Stomach (tissue), 8 donors: ENCODE measurements at regions not wholly inside any gene's neighbourhood (a gene's known extent, or its start where the extent isn't known, plus 50 kb on each side); places are given as distances from the start of the nearest gene placed in this dataset.
"Not testable (repeated sequence)": the region's sequence is repeated elsewhere in the genome, so short reads cannot be mapped to it uniquely, and the experiment has no call there.

Experiments
- DNase-seq, 2 donors: peaks; one replicate each; pipeline versions ENCODE4 v3.0.0 to v3.0.0-alpha.2; 2013 to 2019
- H3K27ac ChIP-seq, 5 donors: fragments of 200-600 bp in 4 of 5; sonication (generic) in 4 of 5; one replicate each; pipeline ENCODE4 v1.5.1; 2013 to 2019; ENCODE audit warnings: mild to moderate bottlenecking in 1 of 5, moderate library complexity in 1 of 5
- H3K27me3 ChIP-seq, 3 donors: fragments of 200-600 bp; sonication (generic); one replicate each; pipeline ENCODE4 v1.5.1; 2017 to 2019; ENCODE audit warnings: mixed run types in 1 of 3
- H3K36me3 ChIP-seq, 4 donors: fragments of 200-600 bp; sonication (generic); 1 replicate in 3 of 4; 2 replicates in 1 of 4; pipeline ENCODE4 v1.5.1; 2016 to 2019
- H3K4me1 ChIP-seq, 4 donors: fragments of 200-600 bp; sonication (generic); one replicate each; pipeline ENCODE4 v1.5.1; 2016 to 2019
- H3K4me3 ChIP-seq, 4 donors: fragments of 200-600 bp; sonication (generic) in 3 of 4; one replicate each; pipeline ENCODE4 v1.5.1; 2016 to 2019; ENCODE audit warnings: mild to moderate bottlenecking in 1 of 4
- H3K9me3 ChIP-seq, 4 donors: fragments of 200-600 bp; sonication (generic); one replicate each; pipeline ENCODE4 v1.5.1; 2016 to 2019
- EP300 ChIP-seq: sonication (generic); formaldehyde crosslinking; IDR thresholded peaks from one replicate; pipeline ENCODE4 v1.6.1; 2017; ENCODE audit warnings: antibody characterized with exemption
- POLR2A ChIP-seq, 4 donors: fragments of 450-650 bp; IDR thresholded peaks; one replicate each; pipeline ENCODE4 v1.6.1; 2016; ENCODE audit warnings: antibody characterized with exemption in 4 of 4, control low read depth in 2 of 4, mild to moderate bottlenecking in 1 of 4, moderate library complexity in 1 of 4
- POLR2AphosphoS5 ChIP-seq, 3 donors: sonication (generic); formaldehyde crosslinking; IDR thresholded peaks; one replicate each; pipeline ENCODE4 v1.6.1; 2016; ENCODE audit warnings: antibody characterized with exemption in 3 of 3
- WGBS, 5 donors: extraction: QIAGEN DNeasy Blood & Tissue Kit in 3 of 5; methylation state at CpG; one replicate each; pipeline versions ENCODE4 v1.1.5 to v1.1.7; 2013 to 2018; 5-methylcytosine and 5-hydroxymethylcytosine counted together
- intact Hi-C: fragments of 100-400 bp; cut with DNase I; formaldehyde crosslinking; loops from one replicate; pipeline ENCODE4 v1.15.1; 2023; ENCODE audit warnings: low total_unique reads
- TF ChIP-seq, protein P1 (sequence below), 7 experiments: fragments of 450-650 bp in 4 of 7; fragments of 200-600 bp in 3 of 7; sonication (generic) in 3 of 7; IDR thresholded peaks; one replicate each; pipeline ENCODE4 v1.5.1; 2016 to 2019; ENCODE audit warnings: antibody characterized with exemption in 7 of 7, control low read depth in 2 of 7, mild to moderate bottlenecking in 1 of 7
- donor health status: healthy with polysubstance abuse.
- donor health status: Bipolar disorder and iron deficiency.
- donor health status: healthy.

GRCh38 chr3:147297761-147298350 lies 108.5 kb downstream of the ZIC4 start:
- WGBS, 5 donors = 56 to 65% (median 62%) methylated on average over 6 of the region's 6 CpGs
- no peaks in the 10 kb centered on the region for H3K4me1 ChIP-seq
- H3K27ac ChIP-seq = no peak overlapping the region
- H3K27me3 ChIP-seq = no peaks in the 10 kb centered on the region
- no peaks in the 10 kb centered on the region for H3K9me3 ChIP-seq
- no peak overlapping the region for H3K4me3 ChIP-seq
- DNase-seq = peak in 1 of 2 donors; percentile 4
- TF ChIP-seq, protein P1, sequence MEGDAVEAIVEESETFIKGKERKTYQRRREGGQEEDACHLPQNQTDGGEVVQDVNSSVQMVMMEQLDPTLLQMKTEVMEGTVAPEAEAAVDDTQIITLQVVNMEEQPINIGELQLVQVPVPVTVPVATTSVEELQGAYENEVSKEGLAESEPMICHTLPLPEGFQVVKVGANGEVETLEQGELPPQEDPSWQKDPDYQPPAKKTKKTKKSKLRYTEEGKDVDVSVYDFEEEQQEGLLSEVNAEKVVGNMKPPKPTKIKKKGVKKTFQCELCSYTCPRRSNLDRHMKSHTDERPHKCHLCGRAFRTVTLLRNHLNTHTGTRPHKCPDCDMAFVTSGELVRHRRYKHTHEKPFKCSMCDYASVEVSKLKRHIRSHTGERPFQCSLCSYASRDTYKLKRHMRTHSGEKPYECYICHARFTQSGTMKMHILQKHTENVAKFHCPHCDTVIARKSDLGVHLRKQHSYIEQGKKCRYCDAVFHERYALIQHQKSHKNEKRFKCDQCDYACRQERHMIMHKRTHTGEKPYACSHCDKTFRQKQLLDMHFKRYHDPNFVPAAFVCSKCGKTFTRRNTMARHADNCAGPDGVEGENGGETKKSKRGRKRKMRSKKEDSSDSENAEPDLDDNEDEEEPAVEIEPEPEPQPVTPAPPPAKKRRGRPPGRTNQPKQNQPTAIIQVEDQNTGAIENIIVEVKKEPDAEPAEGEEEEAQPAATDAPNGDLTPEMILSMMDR (IDR thresholded peaks at IDR 0.05) = no peak
- no peaks in the 10 kb centered on the region for H3K36me3 ChIP-seq
- intact Hi-C loops = no loop called here

DNA sequence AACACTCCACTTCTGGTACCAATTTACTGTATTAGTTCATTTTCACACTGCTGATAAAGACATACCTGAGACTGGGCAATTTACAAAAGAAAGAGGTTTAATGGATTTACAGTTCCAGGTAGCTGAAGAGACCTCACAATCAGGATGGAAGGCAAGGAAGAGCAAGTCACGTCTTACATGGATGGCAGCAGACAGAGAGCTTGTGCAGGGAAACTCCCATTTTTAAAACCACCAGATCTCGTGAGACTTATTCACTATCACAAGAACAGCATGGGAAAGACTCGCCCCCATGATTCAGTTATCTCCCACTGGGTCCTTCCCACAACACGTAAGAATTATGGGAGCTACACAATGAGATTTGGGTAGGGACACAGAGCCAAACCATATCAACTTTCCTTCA lies 119.0 kb downstream of the ZIC4 start:
- H3K27ac ChIP-seq, H3K27me3 ChIP-seq, H3K4me1 ChIP-seq, DNase-seq, H3K4me3 ChIP-seq, intact Hi-C loops, H3K36me3 ChIP-seq: not testable (repeated sequence)
- peaks cover 0 to 16% (median 10%) of the 10 kb centered on the region in 4 donors for H3K9me3 ChIP-seq
- WGBS, 5 donors = 76 to 86% (median 80%) methylated on average over 4 of the region's 4 CpGs

DNA sequence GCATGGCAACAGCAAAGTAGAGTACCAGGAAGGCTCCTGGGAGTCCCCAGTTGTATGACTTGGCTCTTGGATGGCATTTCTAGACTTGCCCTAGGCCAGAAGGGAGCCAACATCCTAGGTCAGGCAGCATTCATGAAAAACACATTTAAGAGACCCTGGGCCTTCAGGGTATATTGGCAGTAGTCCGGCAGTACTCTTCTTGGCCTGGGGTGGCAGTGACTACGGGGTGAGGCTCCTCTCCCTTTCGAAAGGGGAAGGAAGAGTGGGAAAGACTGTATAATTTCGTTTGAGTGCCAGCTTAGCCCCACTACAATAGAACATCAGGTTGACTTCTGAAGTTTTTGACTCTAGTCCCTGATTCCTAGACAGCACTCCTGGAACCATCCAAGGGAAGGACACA lies 136.4 kb downstream of the ZIC4 start:
- intact Hi-C loops = no loop called here
- no peak for DNase-seq
- no peaks in the 10 kb centered on the region for H3K36me3 ChIP-seq
- no peaks in the 10 kb centered on the region for H3K4me1 ChIP-seq
- no peak overlapping the region for H3K4me3 ChIP-seq
- no peaks in the 10 kb centered on the region for H3K27me3 ChIP-seq
- 53 to 69% (median 62%) methylated on average over 4 of the region's 4 CpGs for WGBS, 5 donors
- peaks cover 0 to 40% (median 20%) of the 10 kb centered on the region in 4 donors for H3K9me3 ChIP-seq
- TF ChIP-seq EP300 (no peak), POLR2A (IDR thresholded peaks at IDR 0.05) (no peak), POLR2AphosphoS5 (IDR thresholded peaks at IDR 0.05) (no peak)
- TF ChIP-seq, protein P1 (IDR thresholded peaks at IDR 0.05) = no peak
- H3K27ac ChIP-seq = no peak overlapping the region

- intact Hi-C loops = no loop called here
- 70 to 78% (median 76%) methylated on average over 3 of the region's 3 CpGs for WGBS, 5 donors
- Histone ChIP-seq H3K36me3 (no peaks in the 10 kb centered on the region), H3K9me3 (peaks cover 0 to 33% (median 9%) of the 10 kb centered on the region in 4 donors), H3K4me3 (no peak overlapping the region), H3K27ac (no peak overlapping the region), H3K27me3 (no peaks in the 10 kb centered on the region), H3K4me1 (no peaks in the 10 kb centered on the region)
- no peak for DNase-seq
- TF ChIP-seq EP300 (no peak), POLR2AphosphoS5 (IDR thresholded peaks at IDR 0.05) (no peak), POLR2A (IDR thresholded peaks at IDR 0.05) (no peak)
- TF ChIP-seq, protein P1 (IDR thresholded peaks at IDR 0.05) = no peak
Measured at GRCh38 chr3:147267434-147267833, 138.9 kb downstream of the ZIC4 start.

DNA sequence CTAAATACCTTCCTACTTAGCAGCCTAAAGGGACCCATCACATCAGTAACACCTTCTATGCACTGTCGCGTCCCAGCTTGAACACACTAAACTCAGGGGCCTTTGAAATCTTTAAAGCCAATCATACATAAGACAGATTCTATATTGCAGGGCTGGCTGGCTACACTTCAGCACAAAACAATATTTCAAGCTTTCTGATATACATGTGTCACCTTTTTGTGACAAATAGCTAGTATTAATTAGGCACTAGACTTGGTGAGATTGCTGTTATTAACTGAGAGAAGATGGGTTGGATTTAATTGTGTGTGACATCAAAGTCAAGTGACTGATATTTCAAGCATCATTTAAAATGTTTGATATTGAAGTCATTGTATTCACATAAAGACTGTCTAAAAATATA lies 148.4 kb downstream of the ZIC4 start:
- H3K4me1 ChIP-seq = no peaks in the 10 kb centered on the region
- no peaks in the 10 kb centered on the region for H3K27me3 ChIP-seq
- peaks cover 0 to 6% (median 0%) of the 10 kb centered on the region in 4 donors for H3K9me3 ChIP-seq
- no peaks in the 10 kb centered on the region for H3K36me3 ChIP-seq
- DNase-seq = no peak
- no peak overlapping the region for H3K27ac ChIP-seq
- 82 to 92% (median 86%) methylated on average over 2 of the region's 2 CpGs for WGBS, 5 donors
- intact Hi-C loops = no loop called here
- TF ChIP-seq POLR2AphosphoS5 (IDR thresholded peaks at IDR 0.05) = no peak
- TF ChIP-seq, protein P1 (IDR thresholded peaks at IDR 0.05) = no peak
- TF ChIP-seq POLR2A (IDR thresholded peaks at IDR 0.05) = no peak
- no peak for TF ChIP-seq EP300
- no peak overlapping the region for H3K4me3 ChIP-seq
